GM12891 (cell line): ENCODE measurements at regions not wholly inside any gene's neighbourhood (a gene's known extent, or its start where the extent isn't known, plus 50 kb on each side); places are given as distances from the start of the nearest gene placed in this dataset.

Source experiments
- POLR2A ChIP-seq: IDR thresholded peaks from 2 replicates; pipeline ENCODE4 v1.6.1; 2011; ENCODE audit warnings: low read depth, low read length, control low read depth
- POLR2AphosphoS5 ChIP-seq: IDR thresholded peaks from 2 replicates; pipeline ENCODE4 v1.6.1; 2011; ENCODE audit warnings: low read depth, low read length, control low read depth
- POU2F2 ChIP-seq: IDR thresholded peaks from 2 replicates; pipeline ENCODE4 v1.6.1; 2011; ENCODE audit warnings: low read depth, mild to moderate bottlenecking, control low read depth, low read length, moderate library complexity
- SPI1 ChIP-seq: IDR thresholded peaks from 2 replicates; pipeline ENCODE4 v1.6.1; 2011; ENCODE audit warnings: low read depth, low read length, control low read depth
- TAF1 ChIP-seq: IDR thresholded peaks from 2 replicates; pipeline ENCODE4 v1.6.1; 2011; ENCODE audit warnings: low read depth, low read length, control low read depth

GRCh38 chr4:82123934-82124333 is 249.9 kb downstream of the HNRNPD start:
- TF ChIP-seq POLR2A (no peak), POLR2AphosphoS5 (no peak), TAF1 (no peak), SPI1 (no peak), POU2F2 (no peak)
